ENCODE measurements at regions not wholly inside any gene's neighbourhood (a gene's known extent, or its start where the extent isn't known, plus 50 kb on each side); places are given as distances from the start of the nearest gene placed in this dataset.

- TF ChIP-seq CTCF (conservative IDR thresholded peaks at IDR 0.05; ENCODE audit: low read depth, low read length) (no peak), EZH2 (IDR thresholded peaks at IDR 0.05; ENCODE audit: borderline replicate concordance, low read depth, low read length, poor library complexity, severe bottlenecking) (no peak)
Measured at GRCh38 chr4:120130786-120131185, 64.1 kb upstream of the MAD2L1 start.
